GM12878 (cell line): ENCODE measurements at regions not wholly inside any gene's neighbourhood (a gene's known extent, or its start where the extent isn't known, plus 50 kb on each side); places are given as distances from the start of the nearest gene placed in this dataset.

Experiments
- EP300 ChIP-seq, 2 experiments: fragments of 150-350 bp in 1 of 2; IDR thresholded peaks; 2 replicates each; pipeline ENCODE4 v1.6.1; 2011 to 2012; ENCODE audit warnings: low read depth in 2 of 2, low read length in 2 of 2, borderline replicate concordance in 1 of 2, improper control_type of control experiment in 1 of 2, inconsistent platforms in 1 of 2; ENCODE audit not compliant: control insufficient read depth in 1 of 2
- NFYB ChIP-seq: IDR thresholded peaks from 2 replicates; pipeline ENCODE4 v1.6.1; 2011; ENCODE audit warnings: low read depth, mild to moderate bottlenecking, low read length, improper control_type of control experiment, moderate library complexity; ENCODE audit not compliant: insufficient read depth
- POLR2A ChIP-seq: IDR thresholded peaks from 2 replicates; pipeline ENCODE4 v1.6.1; 2011; ENCODE audit warnings: low read depth, mild to moderate bottlenecking, low read length
- SMAD5 ChIP-seq: IDR thresholded peaks from 2 replicates; pipeline ENCODE4 v1.6.1; 2016; ENCODE audit warnings: antibody characterized with exemption, low read depth
- TF ChIP-seq, protein P1 (sequence below): IDR thresholded peaks from 2 replicates; pipeline ENCODE4 v1.6.1; 2012; ENCODE audit warnings: mild to moderate bottlenecking, low read depth, low read length
- TF ChIP-seq, protein P2 (sequence below): fragments of 450-650 bp; IDR thresholded peaks from 2 replicates; pipeline ENCODE4 v1.6.1; 2017; ENCODE audit warnings: mild to moderate bottlenecking, moderate library complexity
- TF ChIP-seq, protein P3 (sequence below): IDR thresholded peaks from 2 replicates; pipeline ENCODE4 v1.6.1; 2012; ENCODE audit warnings: low read depth, low read length, improper control_type of control experiment
- TF ChIP-seq, protein P4 (sequence below): fragments of 450-650 bp; IDR thresholded peaks from 2 replicates; pipeline ENCODE4 v1.6.1; 2017; ENCODE audit warnings: antibody characterized with exemption, mild to moderate bottlenecking, moderate library complexity

DNA sequence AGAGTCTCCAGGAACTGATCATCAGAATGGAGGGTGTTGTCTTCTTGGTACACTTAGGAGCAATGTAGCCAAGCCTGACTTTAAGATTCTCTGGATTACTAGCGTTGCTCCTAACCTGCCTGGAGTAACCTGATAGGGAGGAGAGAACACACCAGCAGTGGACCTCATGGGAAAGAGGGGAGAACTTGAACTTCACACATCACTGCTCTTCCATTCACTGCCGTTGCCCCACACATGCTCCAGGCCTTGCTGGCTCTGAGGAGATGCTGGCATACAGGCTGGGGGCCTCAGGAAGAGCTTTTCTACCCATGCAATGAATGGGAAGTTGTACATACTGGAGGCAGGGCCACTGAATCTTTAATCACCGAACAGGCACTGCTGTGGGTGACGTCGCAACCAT is 60.3 kb upstream of the ADAMTS16 start:
- TF ChIP-seq, protein P1, sequence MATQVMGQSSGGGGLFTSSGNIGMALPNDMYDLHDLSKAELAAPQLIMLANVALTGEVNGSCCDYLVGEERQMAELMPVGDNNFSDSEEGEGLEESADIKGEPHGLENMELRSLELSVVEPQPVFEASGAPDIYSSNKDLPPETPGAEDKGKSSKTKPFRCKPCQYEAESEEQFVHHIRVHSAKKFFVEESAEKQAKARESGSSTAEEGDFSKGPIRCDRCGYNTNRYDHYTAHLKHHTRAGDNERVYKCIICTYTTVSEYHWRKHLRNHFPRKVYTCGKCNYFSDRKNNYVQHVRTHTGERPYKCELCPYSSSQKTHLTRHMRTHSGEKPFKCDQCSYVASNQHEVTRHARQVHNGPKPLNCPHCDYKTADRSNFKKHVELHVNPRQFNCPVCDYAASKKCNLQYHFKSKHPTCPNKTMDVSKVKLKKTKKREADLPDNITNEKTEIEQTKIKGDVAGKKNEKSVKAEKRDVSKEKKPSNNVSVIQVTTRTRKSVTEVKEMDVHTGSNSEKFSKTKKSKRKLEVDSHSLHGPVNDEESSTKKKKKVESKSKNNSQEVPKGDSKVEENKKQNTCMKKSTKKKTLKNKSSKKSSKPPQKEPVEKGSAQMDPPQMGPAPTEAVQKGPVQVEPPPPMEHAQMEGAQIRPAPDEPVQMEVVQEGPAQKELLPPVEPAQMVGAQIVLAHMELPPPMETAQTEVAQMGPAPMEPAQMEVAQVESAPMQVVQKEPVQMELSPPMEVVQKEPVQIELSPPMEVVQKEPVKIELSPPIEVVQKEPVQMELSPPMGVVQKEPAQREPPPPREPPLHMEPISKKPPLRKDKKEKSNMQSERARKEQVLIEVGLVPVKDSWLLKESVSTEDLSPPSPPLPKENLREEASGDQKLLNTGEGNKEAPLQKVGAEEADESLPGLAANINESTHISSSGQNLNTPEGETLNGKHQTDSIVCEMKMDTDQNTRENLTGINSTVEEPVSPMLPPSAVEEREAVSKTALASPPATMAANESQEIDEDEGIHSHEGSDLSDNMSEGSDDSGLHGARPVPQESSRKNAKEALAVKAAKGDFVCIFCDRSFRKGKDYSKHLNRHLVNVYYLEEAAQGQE = no peak
- no peak for TF ChIP-seq SMAD5
- TF ChIP-seq, protein P2, sequence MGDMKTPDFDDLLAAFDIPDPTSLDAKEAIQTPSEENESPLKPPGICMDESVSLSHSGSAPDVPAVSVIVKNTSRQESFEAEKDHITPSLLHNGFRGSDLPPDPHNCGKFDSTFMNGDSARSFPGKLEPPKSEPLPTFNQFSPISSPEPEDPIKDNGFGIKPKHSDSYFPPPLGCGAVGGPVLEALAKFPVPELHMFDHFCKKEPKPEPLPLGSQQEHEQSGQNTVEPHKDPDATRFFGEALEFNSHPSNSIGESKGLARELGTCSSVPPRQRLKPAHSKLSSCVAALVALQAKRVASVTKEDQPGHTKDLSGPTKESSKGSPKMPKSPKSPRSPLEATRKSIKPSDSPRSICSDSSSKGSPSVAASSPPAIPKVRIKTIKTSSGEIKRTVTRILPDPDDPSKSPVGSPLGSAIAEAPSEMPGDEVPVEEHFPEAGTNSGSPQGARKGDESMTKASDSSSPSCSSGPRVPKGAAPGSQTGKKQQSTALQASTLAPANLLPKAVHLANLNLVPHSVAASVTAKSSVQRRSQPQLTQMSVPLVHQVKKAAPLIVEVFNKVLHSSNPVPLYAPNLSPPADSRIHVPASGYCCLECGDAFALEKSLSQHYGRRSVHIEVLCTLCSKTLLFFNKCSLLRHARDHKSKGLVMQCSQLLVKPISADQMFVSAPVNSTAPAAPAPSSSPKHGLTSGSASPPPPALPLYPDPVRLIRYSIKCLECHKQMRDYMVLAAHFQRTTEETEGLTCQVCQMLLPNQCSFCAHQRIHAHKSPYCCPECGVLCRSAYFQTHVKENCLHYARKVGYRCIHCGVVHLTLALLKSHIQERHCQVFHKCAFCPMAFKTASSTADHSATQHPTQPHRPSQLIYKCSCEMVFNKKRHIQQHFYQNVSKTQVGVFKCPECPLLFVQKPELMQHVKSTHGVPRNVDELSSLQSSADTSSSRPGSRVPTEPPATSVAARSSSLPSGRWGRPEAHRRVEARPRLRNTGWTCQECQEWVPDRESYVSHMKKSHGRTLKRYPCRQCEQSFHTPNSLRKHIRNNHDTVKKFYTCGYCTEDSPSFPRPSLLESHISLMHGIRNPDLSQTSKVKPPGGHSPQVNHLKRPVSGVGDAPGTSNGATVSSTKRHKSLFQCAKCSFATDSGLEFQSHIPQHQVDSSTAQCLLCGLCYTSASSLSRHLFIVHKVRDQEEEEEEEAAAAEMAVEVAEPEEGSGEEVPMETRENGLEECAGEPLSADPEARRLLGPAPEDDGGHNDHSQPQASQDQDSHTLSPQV = no peak
- no peak for TF ChIP-seq POLR2A
- TF ChIP-seq, protein P3, sequence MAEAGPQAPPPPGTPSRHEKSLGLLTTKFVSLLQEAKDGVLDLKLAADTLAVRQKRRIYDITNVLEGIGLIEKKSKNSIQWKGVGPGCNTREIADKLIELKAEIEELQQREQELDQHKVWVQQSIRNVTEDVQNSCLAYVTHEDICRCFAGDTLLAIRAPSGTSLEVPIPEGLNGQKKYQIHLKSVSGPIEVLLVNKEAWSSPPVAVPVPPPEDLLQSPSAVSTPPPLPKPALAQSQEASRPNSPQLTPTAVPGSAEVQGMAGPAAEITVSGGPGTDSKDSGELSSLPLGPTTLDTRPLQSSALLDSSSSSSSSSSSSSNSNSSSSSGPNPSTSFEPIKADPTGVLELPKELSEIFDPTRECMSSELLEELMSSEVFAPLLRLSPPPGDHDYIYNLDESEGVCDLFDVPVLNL = no peak
- TF ChIP-seq EP300 (IDR thresholded peaks at IDR 0.05; ENCODE audit: borderline replicate concordance in 1 of 2, control insufficient read depth in 1 of 2, low read depth in 2 of 2, low read length in 2 of 2) = no peak
- TF ChIP-seq, protein P4, sequence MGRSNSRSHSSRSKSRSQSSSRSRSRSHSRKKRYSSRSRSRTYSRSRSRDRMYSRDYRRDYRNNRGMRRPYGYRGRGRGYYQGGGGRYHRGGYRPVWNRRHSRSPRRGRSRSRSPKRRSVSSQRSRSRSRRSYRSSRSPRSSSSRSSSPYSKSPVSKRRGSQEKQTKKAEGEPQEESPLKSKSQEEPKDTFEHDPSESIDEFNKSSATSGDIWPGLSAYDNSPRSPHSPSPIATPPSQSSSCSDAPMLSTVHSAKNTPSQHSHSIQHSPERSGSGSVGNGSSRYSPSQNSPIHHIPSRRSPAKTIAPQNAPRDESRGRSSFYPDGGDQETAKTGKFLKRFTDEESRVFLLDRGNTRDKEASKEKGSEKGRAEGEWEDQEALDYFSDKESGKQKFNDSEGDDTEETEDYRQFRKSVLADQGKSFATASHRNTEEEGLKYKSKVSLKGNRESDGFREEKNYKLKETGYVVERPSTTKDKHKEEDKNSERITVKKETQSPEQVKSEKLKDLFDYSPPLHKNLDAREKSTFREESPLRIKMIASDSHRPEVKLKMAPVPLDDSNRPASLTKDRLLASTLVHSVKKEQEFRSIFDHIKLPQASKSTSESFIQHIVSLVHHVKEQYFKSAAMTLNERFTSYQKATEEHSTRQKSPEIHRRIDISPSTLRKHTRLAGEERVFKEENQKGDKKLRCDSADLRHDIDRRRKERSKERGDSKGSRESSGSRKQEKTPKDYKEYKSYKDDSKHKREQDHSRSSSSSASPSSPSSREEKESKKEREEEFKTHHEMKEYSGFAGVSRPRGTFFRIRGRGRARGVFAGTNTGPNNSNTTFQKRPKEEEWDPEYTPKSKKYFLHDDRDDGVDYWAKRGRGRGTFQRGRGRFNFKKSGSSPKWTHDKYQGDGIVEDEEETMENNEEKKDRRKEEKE = no peak
- TF ChIP-seq NFYB = no peak
